Immature natural killer cell (primary cell): ENCODE measurements at regions not wholly inside any gene's neighbourhood (a gene's known extent, or its start where the extent isn't known, plus 50 kb on each side); places are given as distances from the start of the nearest gene placed in this dataset.

Experiments
- DNase-seq, 3 donors: peaks; one replicate each; pipeline ENCODE4 v3.0.0; 2022; ENCODE audit warnings: mixed read lengths in 1 of 3
- H3K27ac Mint-ChIP-seq, 6 donors: one replicate each; pipeline ENCODE4 v1.8.0; 2020; ENCODE audit warnings: mixed read lengths in 6 of 6, mild to moderate bottlenecking in 5 of 6, inconsistent platforms in 4 of 6, moderate library complexity in 3 of 6
- H3K27me3 Mint-ChIP-seq, 3 donors: one replicate each; pipeline ENCODE4 v1.8.0; 2020 to 2021; ENCODE audit warnings: low read depth in 3 of 3, mild to moderate bottlenecking in 3 of 3, mixed read lengths in 3 of 3, moderate library complexity in 3 of 3, inconsistent platforms in 1 of 3
- H3K36me3 Mint-ChIP-seq, 3 donors: one replicate each; pipeline ENCODE4 v1.8.0; 2020; ENCODE audit warnings: mixed read lengths in 3 of 3, inconsistent platforms in 2 of 3, mild to moderate bottlenecking in 2 of 3
- H3K4me1 Mint-ChIP-seq, 2 donors: one replicate each; pipeline ENCODE4 v1.8.0; 2020; ENCODE audit warnings: inconsistent platforms in 2 of 2, mild to moderate bottlenecking in 2 of 2, mixed read lengths in 2 of 2, moderate library complexity in 1 of 2
- H3K4me3 Mint-ChIP-seq, 5 donors: one replicate each; pipeline ENCODE4 v1.8.0; 2020; ENCODE audit warnings: mild to moderate bottlenecking in 5 of 5, mixed read lengths in 5 of 5, inconsistent platforms in 3 of 5, moderate library complexity in 3 of 5
- H3K9me3 Mint-ChIP-seq, 6 donors: one replicate each; pipeline ENCODE4 v1.8.0; 2020; ENCODE audit warnings: mild to moderate bottlenecking in 6 of 6, mixed read lengths in 6 of 6, inconsistent platforms in 4 of 6, moderate library complexity in 3 of 6

DNA sequence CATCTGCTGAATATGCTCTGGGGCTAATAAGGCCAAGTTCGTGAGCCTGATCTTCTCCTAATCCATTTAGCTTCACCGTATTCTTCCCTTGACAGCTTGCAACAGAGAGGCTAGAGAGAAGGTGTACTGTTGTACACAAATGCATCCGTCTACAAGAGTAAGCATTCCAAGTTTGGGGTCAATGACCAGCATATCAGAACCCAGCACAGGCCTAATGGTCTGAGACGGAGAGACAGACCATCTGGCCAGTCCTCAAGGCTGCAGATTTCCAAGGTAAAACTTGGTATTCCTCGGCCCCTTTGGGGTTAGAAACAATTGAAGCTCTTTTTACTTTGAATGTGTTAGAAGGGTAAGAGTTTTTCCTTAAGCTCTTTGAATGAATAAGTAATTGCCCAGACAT, 481.2 kb upstream of the KLF4 start:
- peaks cover 0 to 14% (median 6%) of the 10 kb centered on the region in 6 donors for H3K9me3 Mint-ChIP-seq
- no peaks in the 10 kb centered on the region for H3K4me1 Mint-ChIP-seq
- no peak overlapping the region for H3K4me3 Mint-ChIP-seq
- DNase-seq, result no peak
- no peaks in the 10 kb centered on the region for H3K36me3 Mint-ChIP-seq
- no peak overlapping the region for H3K27ac Mint-ChIP-seq
- H3K27me3 Mint-ChIP-seq, result peaks cover 0 to 5% (median 0%) of the 10 kb centered on the region in 3 donors

DNA sequence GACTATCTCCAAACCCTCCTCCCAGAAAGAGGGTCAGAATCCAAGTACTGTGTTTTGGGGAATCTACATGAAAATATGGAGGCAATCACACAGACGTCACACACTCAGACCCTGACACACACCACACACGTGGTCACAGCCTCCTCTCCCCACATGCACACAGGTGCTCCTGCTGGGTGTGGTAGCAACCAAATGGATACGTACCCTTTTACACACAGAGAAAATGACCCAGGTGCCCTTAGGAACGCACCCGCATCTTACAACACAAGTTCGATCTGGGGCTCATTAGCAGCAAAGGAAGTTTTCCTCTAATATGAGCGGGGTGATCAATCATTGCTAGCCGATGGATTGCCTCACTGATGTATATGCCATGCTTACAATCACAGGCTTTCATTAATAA, 480.2 kb upstream of the KLF4 start:
- Mint-ChIP-seq H3K27me3 (peaks cover 0 to 2% (median 0%) of the 10 kb centered on the region in 3 donors), H3K9me3 (peaks cover 0 to 11% (median 6%) of the 10 kb centered on the region in 6 donors), H3K36me3 (no peaks in the 10 kb centered on the region), H3K27ac (no peak overlapping the region), H3K4me3 (no peak overlapping the region), H3K4me1 (no peaks in the 10 kb centered on the region)
- DNase-seq, result no peak

DNA sequence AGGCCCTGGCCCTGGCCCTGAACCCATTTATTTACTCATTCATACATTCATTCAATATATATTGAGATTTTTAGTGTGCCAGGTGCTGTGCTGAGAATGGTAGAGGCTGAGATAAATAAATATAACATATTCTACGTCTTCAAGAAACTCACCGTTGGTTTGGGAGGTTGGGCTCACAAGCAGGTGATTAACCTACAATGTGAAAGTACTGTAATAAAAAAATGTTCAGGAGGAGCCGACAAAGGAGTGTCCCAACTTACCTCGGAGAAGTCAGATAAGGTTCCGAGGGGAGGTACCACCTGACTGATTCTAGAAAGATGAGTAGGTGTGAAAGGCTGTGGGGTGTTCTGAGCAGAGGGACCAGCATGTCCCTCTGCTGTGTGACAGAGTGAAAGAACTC, 479.6 kb upstream of the KLF4 start:
- Mint-ChIP-seq H3K27me3 (no peaks in the 10 kb centered on the region), H3K9me3 (peaks cover 0 to 5% (median 5%) of the 10 kb centered on the region in 6 donors), H3K4me1 (no peaks in the 10 kb centered on the region), H3K27ac (no peak overlapping the region), H3K4me3 (no peak overlapping the region), H3K36me3 (no peaks in the 10 kb centered on the region)
- DNase-seq, result no peak

DNA sequence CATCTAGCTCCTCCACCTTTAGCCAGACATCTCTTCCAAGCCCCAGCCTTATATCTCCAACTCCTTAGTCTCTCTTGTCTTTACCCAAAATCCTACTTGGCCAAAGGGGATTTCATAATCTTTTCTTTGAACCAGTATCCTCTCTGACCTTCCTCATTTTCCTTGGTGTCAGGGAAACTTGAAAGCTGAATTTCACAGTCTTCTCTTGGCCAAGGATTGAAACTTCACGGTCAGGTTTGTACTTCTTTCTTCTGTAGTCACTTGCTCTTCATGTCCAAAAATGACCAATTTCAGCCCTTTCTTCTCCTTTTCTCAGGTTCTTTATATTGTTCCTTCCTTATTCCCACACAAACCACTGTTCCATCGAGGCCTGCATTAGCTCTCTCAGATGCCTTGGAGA, 473.7 kb upstream of the KLF4 start:
- Mint-ChIP-seq H3K36me3 (no peaks in the 10 kb centered on the region), H3K27ac (no peak overlapping the region)

DNA sequence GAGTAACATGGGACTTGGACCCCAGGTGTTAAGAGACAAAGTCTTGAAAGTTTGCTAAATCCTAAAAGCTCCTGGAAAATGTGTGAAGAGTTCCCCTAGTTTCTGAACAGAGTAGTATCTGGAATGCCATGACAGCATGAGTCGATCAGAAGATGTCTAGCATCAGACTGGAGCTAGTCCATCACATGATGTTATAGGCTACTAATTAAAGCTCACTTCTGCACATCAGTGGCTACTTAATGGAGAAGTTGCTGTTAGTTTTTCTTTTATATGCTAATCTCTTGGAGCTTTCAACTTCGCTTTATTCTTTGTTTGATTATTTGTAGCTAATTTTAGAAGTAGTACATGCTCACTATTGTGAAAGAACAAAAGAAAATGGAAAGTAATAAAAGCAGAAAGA, 471.3 kb upstream of the KLF4 start:
- DNase-seq, result no peak
- Mint-ChIP-seq H3K4me1 (no peaks in the 10 kb centered on the region), H3K27me3 (peaks cover 0 to 3% (median 0%) of the 10 kb centered on the region in 3 donors), H3K4me3 (no peak overlapping the region), H3K27ac (no peak overlapping the region), H3K36me3 (no peaks in the 10 kb centered on the region), H3K9me3 (peaks cover 0 to 5% (median 0%) of the 10 kb centered on the region in 6 donors)

More for the DNA sequence above, 473.7 kb upstream of the KLF4 start:
- Mint-ChIP-seq H3K9me3 (peaks cover 0 to 9% (median 4%) of the 10 kb centered on the region in 6 donors), H3K4me1 (no peaks in the 10 kb centered on the region), H3K4me3 (no peak overlapping the region), H3K27me3 (peaks cover 0 to 3% (median 0%) of the 10 kb centered on the region in 3 donors)
- no peak for DNase-seq

DNA sequence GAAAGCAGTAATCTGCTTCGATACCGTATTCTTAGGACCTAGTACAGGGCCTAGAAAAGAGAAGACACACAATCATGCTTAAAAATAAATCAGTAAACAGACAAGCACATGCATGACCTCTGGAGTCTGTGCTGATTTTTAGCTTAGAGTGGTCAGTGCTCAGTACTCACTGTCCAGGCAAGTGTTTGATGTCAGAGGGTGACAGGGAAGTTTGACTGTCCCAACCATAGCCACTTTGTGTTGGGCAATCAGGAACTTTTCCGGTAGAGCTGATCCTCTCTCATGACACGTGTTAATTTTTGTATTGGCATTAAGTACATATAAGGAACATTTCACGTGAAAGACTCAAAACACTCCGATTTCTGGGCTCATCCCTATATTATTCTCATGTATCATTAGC, 464.7 kb upstream of the KLF4 start:
- Mint-ChIP-seq H3K27me3 (peaks cover 0 to 3% (median 2%) of the 10 kb centered on the region in 3 donors), H3K9me3 (peaks cover 1 to 11% (median 4%) of the 10 kb centered on the region in 6 donors), H3K4me1 (no peaks in the 10 kb centered on the region), H3K27ac (no peak overlapping the region), H3K4me3 (no peak overlapping the region), H3K36me3 (no peaks in the 10 kb centered on the region)
- no peak for DNase-seq

DNA sequence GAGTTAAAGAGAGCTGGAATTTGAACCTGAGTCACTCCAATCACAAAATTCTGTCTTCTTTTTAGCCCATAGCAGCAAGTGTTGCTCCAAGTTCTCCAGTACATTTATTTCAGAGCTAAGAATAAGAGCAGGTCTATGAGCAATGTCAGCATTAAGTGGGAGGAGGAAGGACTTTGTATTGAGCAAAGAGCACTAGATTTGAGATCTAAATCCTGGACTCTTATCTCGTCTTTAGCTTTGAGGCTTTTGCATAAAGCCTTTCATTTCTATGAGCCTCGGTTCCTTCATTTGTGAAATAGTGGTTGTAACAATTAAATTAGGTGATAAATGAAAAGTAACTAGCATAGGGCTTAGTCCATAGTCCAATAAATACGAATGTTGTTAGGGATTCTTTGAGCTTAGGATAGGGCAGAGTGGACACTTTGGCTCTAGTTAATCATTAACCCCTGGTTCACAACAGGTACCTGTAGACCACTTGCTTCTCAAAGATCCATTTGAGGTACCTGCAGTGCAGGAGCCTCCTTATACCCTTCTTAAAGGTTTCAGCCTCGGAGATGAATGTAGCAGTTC, 464.1 kb upstream of the KLF4 start:
- peaks cover 0 to 2% (median 2%) of the 10 kb centered on the region in 3 donors for H3K27me3 Mint-ChIP-seq
- no peak overlapping the region for H3K4me3 Mint-ChIP-seq
- no peaks in the 10 kb centered on the region for H3K36me3 Mint-ChIP-seq
- peaks cover 1 to 13% (median 4%) of the 10 kb centered on the region in 6 donors for H3K9me3 Mint-ChIP-seq
- H3K4me1 Mint-ChIP-seq, result no peaks in the 10 kb centered on the region
- no peak for DNase-seq
- H3K27ac Mint-ChIP-seq, result no peak overlapping the region

DNA sequence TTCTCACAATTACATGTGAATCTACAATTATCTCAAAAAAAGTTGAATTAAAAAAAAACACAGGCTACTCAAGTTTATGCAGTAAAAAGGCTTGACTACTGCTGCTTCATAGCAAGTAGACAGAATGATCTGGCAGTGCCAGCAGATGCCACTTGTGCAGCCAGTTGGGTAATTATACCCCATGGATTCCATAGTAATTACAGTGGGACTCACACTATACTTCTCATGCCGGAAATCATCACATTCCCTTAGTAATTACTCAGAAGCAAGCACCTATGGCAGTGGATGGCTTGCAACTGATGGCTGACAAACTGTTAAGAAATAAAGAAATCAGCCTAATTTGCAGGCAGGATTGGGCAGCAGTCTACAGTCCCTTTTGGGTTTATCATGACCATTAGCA, 463.2 kb upstream of the KLF4 start:
- Mint-ChIP-seq H3K36me3 (no peaks in the 10 kb centered on the region), H3K9me3 (peaks cover 1 to 13% (median 4%) of the 10 kb centered on the region in 6 donors), H3K4me1 (no peaks in the 10 kb centered on the region), H3K27ac (no peak overlapping the region), H3K4me3 (no peak overlapping the region), H3K27me3 (peaks cover 0 to 2% (median 0%) of the 10 kb centered on the region in 3 donors)
- no peak for DNase-seq

DNA sequence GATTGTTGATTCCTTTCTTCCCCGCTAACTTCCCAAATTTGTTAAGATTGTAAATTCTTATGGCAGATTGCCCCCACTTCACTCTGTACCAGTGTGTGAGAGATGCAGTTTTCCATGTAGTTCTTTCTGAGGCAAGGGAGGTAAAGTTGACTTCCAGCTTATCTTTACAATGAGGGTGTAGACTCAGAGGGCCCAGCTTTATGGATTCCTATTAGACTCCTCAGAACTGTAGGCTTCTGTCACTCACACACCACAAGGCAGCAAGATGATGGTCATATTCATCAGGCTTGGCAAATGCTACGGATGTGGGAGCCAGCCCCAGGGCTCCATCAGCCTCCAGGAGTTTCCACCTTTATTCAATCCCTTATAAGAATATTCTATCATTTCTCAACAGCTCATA, 461.9 kb upstream of the KLF4 start:
- Mint-ChIP-seq H3K27ac (no peak overlapping the region), H3K27me3 (peaks cover 0 to 2% (median 0%) of the 10 kb centered on the region in 3 donors), H3K4me1 (no peaks in the 10 kb centered on the region), H3K36me3 (no peaks in the 10 kb centered on the region), H3K4me3 (no peak overlapping the region), H3K9me3 (peaks cover 1 to 13% (median 4%) of the 10 kb centered on the region in 6 donors)
- DNase-seq, result no peak

DNA sequence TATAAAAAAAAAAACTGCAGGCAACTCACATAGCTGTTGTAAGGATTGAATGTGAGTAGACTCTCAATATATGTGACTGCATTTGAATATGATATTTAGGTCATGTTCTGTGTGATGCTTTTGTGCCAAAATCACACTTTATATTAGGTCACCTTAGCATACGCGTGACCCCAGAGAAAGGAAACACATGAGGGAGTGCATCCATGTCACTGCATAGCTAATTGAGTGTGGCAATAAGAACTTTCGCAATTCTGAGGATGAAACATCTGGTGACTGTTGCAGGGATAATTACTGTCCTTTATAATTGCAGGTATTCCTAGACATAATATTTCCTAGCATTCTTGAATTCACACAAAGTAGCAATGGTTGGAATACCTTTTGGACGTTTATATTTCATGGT, 459.5 kb upstream of the KLF4 start:
- no peaks in the 10 kb centered on the region for H3K4me1 Mint-ChIP-seq
- H3K27me3 Mint-ChIP-seq, result no peaks in the 10 kb centered on the region
- H3K4me3 Mint-ChIP-seq, result no peak overlapping the region
- no peaks in the 10 kb centered on the region for H3K36me3 Mint-ChIP-seq
- peaks cover 1 to 13% (median 4%) of the 10 kb centered on the region in 6 donors for H3K9me3 Mint-ChIP-seq
- no peak for DNase-seq
- H3K27ac Mint-ChIP-seq, result no peak overlapping the region

DNA sequence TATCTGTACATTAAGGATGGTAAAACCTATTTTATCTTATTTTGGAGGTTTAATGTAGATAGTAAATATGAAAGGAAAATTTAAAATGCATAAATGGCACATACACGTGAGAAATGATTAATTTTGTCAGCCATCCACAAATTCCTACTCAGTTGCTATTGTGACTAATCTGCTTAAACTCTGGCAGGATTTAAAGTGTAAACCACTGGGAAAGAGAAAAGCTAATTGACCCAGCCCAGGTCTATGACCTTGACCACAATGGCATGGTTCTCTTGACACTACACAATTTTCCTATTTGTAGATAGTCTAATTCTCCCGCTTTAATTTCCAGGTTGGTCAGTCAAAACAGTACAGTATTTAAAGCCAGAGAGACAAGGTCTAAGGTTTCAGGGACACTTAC, 459.0 kb upstream of the KLF4 start:
- H3K4me1 Mint-ChIP-seq, result no peaks in the 10 kb centered on the region

DNA sequence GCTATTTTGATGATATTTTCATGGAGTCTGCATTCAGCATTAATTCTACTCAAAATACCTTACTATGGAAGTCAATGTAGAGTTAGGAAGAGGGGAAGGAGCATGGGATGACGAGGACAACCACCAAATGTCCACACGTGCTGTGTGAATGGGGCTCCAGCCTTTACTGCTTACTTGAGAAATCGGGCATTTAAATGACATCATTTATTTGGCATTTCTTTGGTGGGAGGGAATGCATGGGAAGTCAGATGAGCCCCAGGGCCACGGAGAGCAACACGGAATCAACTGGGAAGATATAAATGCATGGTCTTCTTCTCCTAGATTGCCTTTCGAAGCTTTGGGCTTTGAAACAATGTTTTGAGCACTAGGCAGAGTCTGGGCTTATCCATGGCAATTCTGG, 458.5 kb upstream of the KLF4 start:
- peaks cover 0 to 2% (median 0%) of the 10 kb centered on the region in 3 donors for H3K27me3 Mint-ChIP-seq
- H3K36me3 Mint-ChIP-seq, result no peaks in the 10 kb centered on the region
- H3K27ac Mint-ChIP-seq, result no peak overlapping the region
- no peak overlapping the region for H3K4me3 Mint-ChIP-seq
- no peak for DNase-seq
- H3K4me1 Mint-ChIP-seq, result no peaks in the 10 kb centered on the region
- H3K9me3 Mint-ChIP-seq, result peaks cover 1 to 14% (median 8%) of the 10 kb centered on the region in 6 donors

More for the DNA sequence above, 459.0 kb upstream of the KLF4 start:
- no peak overlapping the region for H3K4me3 Mint-ChIP-seq
- H3K27me3 Mint-ChIP-seq, result peaks cover 0 to 2% (median 0%) of the 10 kb centered on the region in 3 donors
- no peak for DNase-seq
- H3K9me3 Mint-ChIP-seq, result peaks cover 1 to 13% (median 8%) of the 10 kb centered on the region in 6 donors
- H3K27ac Mint-ChIP-seq, result no peak overlapping the region
- no peaks in the 10 kb centered on the region for H3K36me3 Mint-ChIP-seq

DNA sequence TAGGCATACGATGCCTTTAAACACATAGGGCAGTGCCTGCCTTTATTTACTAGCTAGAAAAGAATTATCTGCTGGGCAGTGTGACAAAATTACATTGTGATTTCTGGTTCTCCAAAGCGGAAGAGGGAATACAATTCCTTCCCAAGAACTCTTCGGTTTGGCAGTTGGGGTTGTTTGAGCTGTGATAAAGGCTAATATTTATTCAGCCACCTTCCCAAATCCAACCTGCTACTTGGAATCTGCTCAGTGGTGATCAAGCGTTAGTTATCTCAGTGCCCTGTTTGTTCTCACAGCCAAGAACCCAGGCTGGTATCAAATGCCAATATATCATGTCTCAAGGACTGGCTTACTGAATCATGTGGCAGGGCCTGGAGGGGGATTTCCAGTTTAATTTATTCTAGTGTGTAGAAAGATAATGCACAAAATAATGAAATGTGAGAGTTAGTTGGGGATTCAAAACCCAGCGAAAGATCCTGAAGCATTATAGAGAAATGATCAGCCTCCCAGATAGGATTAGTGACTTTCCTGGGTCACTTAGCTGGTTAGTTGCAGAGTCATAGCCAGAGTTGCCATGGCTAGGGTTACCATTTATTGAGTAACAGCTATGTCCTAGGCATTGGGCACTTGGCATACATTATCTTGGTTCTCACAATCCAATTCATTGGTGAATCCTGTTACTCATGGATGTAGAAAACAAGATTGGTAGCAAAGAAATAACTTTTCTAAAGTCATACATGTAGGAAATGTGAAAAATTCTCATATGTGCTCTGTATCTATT, 457.0 kb upstream of the KLF4 start:
- Mint-ChIP-seq H3K4me1 (no peaks in the 10 kb centered on the region), H3K4me3 (no peak overlapping the region), H3K9me3 (peaks cover 4 to 21% (median 8%) of the 10 kb centered on the region in 6 donors), H3K27me3 (peaks cover 0 to 2% (median 0%) of the 10 kb centered on the region in 3 donors), H3K36me3 (no peaks in the 10 kb centered on the region), H3K27ac (no peak overlapping the region)
- no peak for DNase-seq

DNA sequence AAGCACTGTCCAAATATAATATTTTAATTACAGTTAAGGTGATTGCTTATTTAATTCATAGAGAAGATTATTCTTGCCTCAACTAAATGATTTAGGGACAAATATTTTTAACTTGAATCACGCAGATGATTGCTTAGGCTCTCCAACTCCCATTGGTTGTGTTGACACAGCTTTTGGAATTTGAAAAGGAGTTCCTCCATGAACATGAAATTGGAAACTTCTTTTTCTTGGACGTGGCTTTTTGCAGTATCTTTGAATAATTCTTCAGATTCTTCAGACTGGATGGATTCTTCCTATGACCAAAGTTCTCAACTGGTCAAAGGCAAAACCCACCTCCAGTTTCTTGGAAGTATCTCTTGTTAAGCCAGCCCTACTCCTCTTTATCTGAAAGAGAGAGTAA, 456.4 kb upstream of the KLF4 start:
- Mint-ChIP-seq H3K27ac (no peak overlapping the region), H3K4me3 (no peak overlapping the region), H3K4me1 (no peaks in the 10 kb centered on the region), H3K9me3 (peaks cover 4 to 21% (median 8%) of the 10 kb centered on the region in 6 donors), H3K27me3 (peaks cover 0 to 2% (median 0%) of the 10 kb centered on the region in 3 donors), H3K36me3 (no peaks in the 10 kb centered on the region)
- DNase-seq, result no peak
